AG04450 (cell line): ENCODE measurements at regions not wholly inside any gene's neighbourhood (a gene's known extent, or its start where the extent isn't known, plus 50 kb on each side); places are given as distances from the start of the nearest gene placed in this dataset.

Source experiments
- CTCF ChIA-PET: fragments of 300-600, 350-600 bp; formaldehyde crosslinking; extraction: SDS; loops from one replicate; lab custom pipeline; 2022; ENCODE audit warnings: antibody characterized with exemption, inconsistent platforms; lab: Charles Lee
- POLR2A ChIA-PET: fragments of 350-600 bp; formaldehyde crosslinking; extraction: SDS; loops from one replicate; lab custom pipeline; 2021; ENCODE audit warnings: antibody characterized with exemption, inconsistent platforms; lab: Yijun Ruan, JAX
- DNase-seq: peaks from one replicate; pipeline ENCODE4 v3.0.0-alpha.2; 2011; ENCODE audit warnings: low read depth, low spot score
- H3K27ac ChIP-seq: one replicate; pipeline ENCODE4 v1.5.1; 2012; ENCODE audit warnings: low read depth, low read length, control low read depth
- H3K27me3 ChIP-seq: one replicate; pipeline ENCODE4 v1.6.0; 2012; ENCODE audit warnings: low read length; ENCODE audit not compliant: control insufficient read depth, insufficient read depth
- H3K4me3 ChIP-seq: 2 replicates; pipeline ENCODE4 v1.5.1; 2011; ENCODE audit warnings: mild to moderate bottlenecking, low read depth, low read length, control low read depth
- H3K9me3 ChIP-seq: 2 replicates; pipeline ENCODE4 v1.5.1; 2012; ENCODE audit warnings: low read length; ENCODE audit not compliant: control insufficient read depth, insufficient read depth
- TF ChIP-seq, protein P1 (sequence below): IDR thresholded peaks from 2 replicates; pipeline ENCODE4 v1.5.1; 2011; ENCODE audit warnings: low read depth, low read length, control low read depth, inconsistent platforms

GRCh38 chr2:238997684-238998083 is 149.8 kb downstream of the TWIST2 start:
- POLR2A ChIA-PET = no interaction called here
- H3K27ac ChIP-seq = no peak overlapping the region
- CTCF ChIA-PET = interaction anchor here (1.1 kb wide), 1 partner anchor 25 kb away, joined by 3 read pairs; no protein-coding TSS in a partner anchor

More at GRCh38 chr2:238997684-238998083, 149.8 kb downstream of the TWIST2 start:
- TF ChIP-seq, protein P1, sequence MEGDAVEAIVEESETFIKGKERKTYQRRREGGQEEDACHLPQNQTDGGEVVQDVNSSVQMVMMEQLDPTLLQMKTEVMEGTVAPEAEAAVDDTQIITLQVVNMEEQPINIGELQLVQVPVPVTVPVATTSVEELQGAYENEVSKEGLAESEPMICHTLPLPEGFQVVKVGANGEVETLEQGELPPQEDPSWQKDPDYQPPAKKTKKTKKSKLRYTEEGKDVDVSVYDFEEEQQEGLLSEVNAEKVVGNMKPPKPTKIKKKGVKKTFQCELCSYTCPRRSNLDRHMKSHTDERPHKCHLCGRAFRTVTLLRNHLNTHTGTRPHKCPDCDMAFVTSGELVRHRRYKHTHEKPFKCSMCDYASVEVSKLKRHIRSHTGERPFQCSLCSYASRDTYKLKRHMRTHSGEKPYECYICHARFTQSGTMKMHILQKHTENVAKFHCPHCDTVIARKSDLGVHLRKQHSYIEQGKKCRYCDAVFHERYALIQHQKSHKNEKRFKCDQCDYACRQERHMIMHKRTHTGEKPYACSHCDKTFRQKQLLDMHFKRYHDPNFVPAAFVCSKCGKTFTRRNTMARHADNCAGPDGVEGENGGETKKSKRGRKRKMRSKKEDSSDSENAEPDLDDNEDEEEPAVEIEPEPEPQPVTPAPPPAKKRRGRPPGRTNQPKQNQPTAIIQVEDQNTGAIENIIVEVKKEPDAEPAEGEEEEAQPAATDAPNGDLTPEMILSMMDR = no peak
- peaks cover 8% of the 10 kb centered on the region for H3K9me3 ChIP-seq
- DNase-seq = no peak
- H3K4me3 ChIP-seq = no peak overlapping the region
- peaks cover 2% of the 10 kb centered on the region for H3K27me3 ChIP-seq
